MM.1S (cell line): ENCODE measurements at regions not wholly inside any gene's neighbourhood (a gene's known extent, or its start where the extent isn't known, plus 50 kb on each side); places are given as distances from the start of the nearest gene placed in this dataset.

Source experiments
- EZH2 ChIP-seq: fragments of 300-600 bp; sonication (generic); optimal IDR thresholded peaks from 2 replicates; pipeline ENCODE3; 2017; ENCODE audit warnings: low read depth, mild to moderate bottlenecking, antibody characterized with exemption, low read length, mixed read lengths
- EZH2phosphoT487 ChIP-seq: fragments of 300-600 bp; sonication (generic); IDR thresholded peaks from 2 replicates; pipeline ENCODE4 v1.6.1; 2018; ENCODE audit warnings: antibody characterized with exemption, low read length
- TF ChIP-seq, protein P1 (sequence below): fragments of 300-600 bp; sonication (generic); IDR thresholded peaks from 2 replicates; pipeline ENCODE4 v1.5.1; 2016; ENCODE audit warnings: antibody characterized with exemption, low read length, mixed read lengths

DNA sequence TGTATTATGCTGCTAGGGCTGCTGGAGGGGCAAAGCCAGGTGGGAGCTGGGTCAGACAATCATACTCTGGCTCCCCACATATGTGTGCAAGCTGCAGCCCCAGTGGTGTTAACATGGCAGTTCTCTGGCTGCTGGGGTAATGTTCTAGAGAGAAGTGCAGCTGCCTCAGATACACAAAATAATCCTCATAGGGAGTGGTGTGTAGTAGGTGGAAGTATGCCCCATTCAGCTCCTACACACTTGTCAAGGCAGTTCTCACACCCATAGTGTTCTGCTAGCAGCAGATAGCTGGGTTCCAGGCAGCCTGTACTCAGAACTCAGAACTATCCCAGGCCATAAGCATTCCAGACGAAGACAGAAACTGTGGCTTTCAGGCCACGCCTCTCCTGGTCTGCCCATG, 87.9 kb upstream of the NT5C1B start:
- TF ChIP-seq, protein P1, sequence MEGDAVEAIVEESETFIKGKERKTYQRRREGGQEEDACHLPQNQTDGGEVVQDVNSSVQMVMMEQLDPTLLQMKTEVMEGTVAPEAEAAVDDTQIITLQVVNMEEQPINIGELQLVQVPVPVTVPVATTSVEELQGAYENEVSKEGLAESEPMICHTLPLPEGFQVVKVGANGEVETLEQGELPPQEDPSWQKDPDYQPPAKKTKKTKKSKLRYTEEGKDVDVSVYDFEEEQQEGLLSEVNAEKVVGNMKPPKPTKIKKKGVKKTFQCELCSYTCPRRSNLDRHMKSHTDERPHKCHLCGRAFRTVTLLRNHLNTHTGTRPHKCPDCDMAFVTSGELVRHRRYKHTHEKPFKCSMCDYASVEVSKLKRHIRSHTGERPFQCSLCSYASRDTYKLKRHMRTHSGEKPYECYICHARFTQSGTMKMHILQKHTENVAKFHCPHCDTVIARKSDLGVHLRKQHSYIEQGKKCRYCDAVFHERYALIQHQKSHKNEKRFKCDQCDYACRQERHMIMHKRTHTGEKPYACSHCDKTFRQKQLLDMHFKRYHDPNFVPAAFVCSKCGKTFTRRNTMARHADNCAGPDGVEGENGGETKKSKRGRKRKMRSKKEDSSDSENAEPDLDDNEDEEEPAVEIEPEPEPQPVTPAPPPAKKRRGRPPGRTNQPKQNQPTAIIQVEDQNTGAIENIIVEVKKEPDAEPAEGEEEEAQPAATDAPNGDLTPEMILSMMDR, result no peak
- no peak for TF ChIP-seq EZH2phosphoT487
- TF ChIP-seq EZH2, result no peak
